Central memory CD8-positive, alpha-beta T cell (primary cell): ENCODE measurements at regions not wholly inside any gene's neighbourhood (a gene's known extent, or its start where the extent isn't known, plus 50 kb on each side); places are given as distances from the start of the nearest gene placed in this dataset.
"Not testable (repeated sequence)": the region's sequence is repeated elsewhere in the genome, so short reads cannot be mapped to it uniquely, and the experiment has no call there.

ENCODE experiments used
- ATAC-seq: fragments of 150-1000 bp; cut with Tn5 transposase; replicated peaks from 2 replicates; pipeline ENCODE4 v1.10.0; 2022; ENCODE audit warnings: mild to moderate bottlenecking, moderate FRiP score, moderate number of reproducible peaks; ENCODE audit not compliant: poor library complexity, severe bottlenecking; ENCODE audit errors: extremely low read depth
- DNase-seq, 2 donors: peaks; one replicate each; pipeline ENCODE4 v3.0.0; 2021; ENCODE audit warnings: low spot score in 2 of 2
- H3K27ac Mint-ChIP-seq: one replicate; pipeline ENCODE4 v1.8.0; 2022; ENCODE audit warnings: low read depth, mild to moderate bottlenecking, moderate library complexity, mixed read lengths
- H3K27me3 Mint-ChIP-seq: one replicate; pipeline ENCODE4 v1.8.0; 2022; ENCODE audit warnings: mixed read lengths
- H3K36me3 Mint-ChIP-seq: one replicate; pipeline ENCODE4 v1.8.0; 2022; ENCODE audit warnings: mild to moderate bottlenecking, moderate library complexity, mixed read lengths; ENCODE audit not compliant: insufficient read depth
- H3K4me1 Mint-ChIP-seq: one replicate; pipeline ENCODE4 v1.8.0; 2022; ENCODE audit warnings: mixed read lengths
- H3K4me3 Mint-ChIP-seq: one replicate; pipeline ENCODE4 v1.8.0; 2022; ENCODE audit warnings: mild to moderate bottlenecking, moderate library complexity, mixed read lengths
- H3K9me3 Mint-ChIP-seq: one replicate; pipeline ENCODE4 v1.8.0; 2022; ENCODE audit warnings: mixed read lengths

DNA sequence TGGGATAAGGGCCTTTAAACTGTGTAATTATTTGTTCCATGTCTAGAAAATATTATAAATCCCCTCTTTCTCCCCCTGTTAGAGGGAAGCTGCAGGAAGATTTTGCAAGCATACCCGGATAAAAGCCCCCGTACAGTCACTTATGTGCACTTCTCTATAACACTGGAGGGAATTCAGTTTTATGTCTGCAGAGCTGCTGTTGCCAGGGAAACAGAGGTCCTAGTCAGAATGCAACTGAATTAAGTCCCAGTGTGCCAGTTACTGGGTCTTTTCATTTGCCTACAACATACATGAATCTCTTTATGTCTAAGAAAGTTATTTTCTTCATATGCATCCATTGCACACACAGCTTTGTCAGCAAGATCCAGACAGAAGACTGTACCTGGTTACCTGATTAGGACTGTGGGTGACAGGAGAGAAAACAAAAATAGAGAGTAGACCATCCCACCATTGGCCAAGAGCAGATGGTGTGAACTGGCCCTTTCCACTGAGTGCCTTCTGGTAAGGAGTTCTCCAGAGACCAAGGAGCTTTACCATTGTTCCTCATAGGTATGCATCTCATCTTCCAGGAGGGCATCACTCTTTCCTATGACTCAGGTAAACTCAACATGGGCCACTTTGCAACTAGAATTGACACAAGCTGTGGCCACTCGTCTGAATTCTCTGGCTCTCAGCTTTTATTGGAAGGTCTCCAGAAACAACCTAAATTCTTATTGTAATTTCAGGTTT, 180.8 kb upstream of the PHACTR1 start:
- H3K27me3 Mint-ChIP-seq = peaks cover 8% of the 10 kb centered on the region
- DNase-seq (no peak), ATAC-seq (no peak)
- H3K36me3 Mint-ChIP-seq = no peaks in the 10 kb centered on the region
- no peak overlapping the region for H3K27ac Mint-ChIP-seq
- H3K4me1 Mint-ChIP-seq = no peaks in the 10 kb centered on the region
- H3K9me3 Mint-ChIP-seq = no peaks in the 10 kb centered on the region
- H3K4me3 Mint-ChIP-seq = no peak overlapping the region

GRCh38 chr6:12536416-12536815, 180.2 kb upstream of the PHACTR1 start:
- H3K4me3 Mint-ChIP-seq = no peak overlapping the region

GRCh38 chr6:12537389-12537788, 179.2 kb upstream of the PHACTR1 start:
- H3K36me3 Mint-ChIP-seq = no peaks in the 10 kb centered on the region
- H3K4me1 Mint-ChIP-seq = no peaks in the 10 kb centered on the region
- H3K4me3 Mint-ChIP-seq = no peak overlapping the region
- H3K9me3 Mint-ChIP-seq = peaks cover 4% of the 10 kb centered on the region
- H3K27ac Mint-ChIP-seq = no peak overlapping the region
- ATAC-seq (no peak), DNase-seq (no peak)
- H3K27me3 Mint-ChIP-seq = peaks cover 8% of the 10 kb centered on the region

More at GRCh38 chr6:12536416-12536815, 180.2 kb upstream of the PHACTR1 start:
- ATAC-seq (no peak), DNase-seq (no peak)
- Mint-ChIP-seq H3K4me1 (no peaks in the 10 kb centered on the region), H3K27ac (no peak overlapping the region), H3K9me3 (no peaks in the 10 kb centered on the region), H3K36me3 (no peaks in the 10 kb centered on the region), H3K27me3 (peaks cover 8% of the 10 kb centered on the region)

DNA sequence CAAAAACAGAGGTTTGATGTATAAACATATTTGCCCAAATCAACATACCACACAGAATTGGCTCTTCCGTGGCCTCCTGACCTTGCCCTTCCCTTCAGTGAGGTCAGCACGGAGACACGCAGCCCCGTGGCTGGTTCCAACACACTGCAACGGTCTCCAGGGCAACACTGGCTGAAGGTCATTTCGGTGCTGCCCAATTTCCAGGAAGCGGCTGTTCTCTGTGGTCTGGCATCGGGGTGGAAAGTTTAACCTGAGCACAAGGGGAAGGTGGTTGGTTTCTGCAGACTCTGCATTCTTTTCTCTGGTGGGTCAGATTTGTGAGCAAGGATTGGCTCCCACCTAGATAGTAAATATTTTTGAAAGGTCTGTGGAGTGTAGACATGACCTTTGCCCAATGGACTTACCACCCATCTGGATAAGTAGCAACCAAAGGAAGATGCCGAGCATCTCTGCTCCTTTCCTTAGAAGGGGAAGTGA, 177.6 kb upstream of the PHACTR1 start:
- peaks cover 8% of the 10 kb centered on the region for H3K27me3 Mint-ChIP-seq
- ATAC-seq (no peak), DNase-seq (no peak)
- no peak overlapping the region for H3K27ac Mint-ChIP-seq
- H3K4me3 Mint-ChIP-seq = no peak overlapping the region
- H3K4me1 Mint-ChIP-seq = no peaks in the 10 kb centered on the region
- H3K36me3 Mint-ChIP-seq = no peaks in the 10 kb centered on the region
- H3K9me3 Mint-ChIP-seq = peaks cover 5% of the 10 kb centered on the region

DNA sequence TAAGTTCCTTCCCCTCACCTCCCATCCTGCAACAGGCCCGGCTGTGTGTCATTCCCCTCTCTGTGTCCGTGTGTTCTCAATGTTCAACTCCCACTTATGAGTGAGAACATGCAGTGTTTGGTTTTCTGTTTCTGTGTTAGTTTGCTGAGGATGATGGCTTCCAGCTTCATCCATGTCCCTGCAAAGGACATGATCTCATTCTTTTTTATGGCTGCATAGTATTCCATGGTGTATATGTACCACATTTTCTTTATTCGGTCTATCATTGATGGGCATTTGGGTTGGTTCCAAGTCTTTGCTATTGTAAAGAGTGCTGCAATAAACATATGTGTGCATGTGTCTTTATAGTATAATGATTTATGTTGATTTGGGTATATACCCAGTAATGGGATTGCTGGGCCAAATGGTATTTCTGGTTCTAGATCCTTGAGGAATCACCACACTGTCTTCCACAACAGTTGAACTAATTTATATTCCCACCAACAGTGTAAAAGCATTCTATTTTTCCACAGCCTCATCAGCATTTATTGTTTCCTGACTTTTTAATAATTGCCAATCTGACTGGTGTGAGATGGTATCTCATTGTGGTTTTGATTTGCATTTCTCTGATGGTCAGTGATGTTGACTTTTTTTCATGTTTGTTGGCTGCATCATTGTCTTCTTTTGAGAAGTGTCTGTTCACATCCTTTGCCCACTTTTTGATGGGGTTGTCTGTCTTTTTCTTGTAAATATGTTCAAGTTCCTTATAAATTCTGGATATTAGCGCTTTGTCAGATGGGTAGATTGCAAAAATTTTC, 174.1 kb upstream of the PHACTR1 start:
- H3K4me1 Mint-ChIP-seq, H3K4me3 Mint-ChIP-seq, H3K27me3 Mint-ChIP-seq, ATAC-seq, H3K9me3 Mint-ChIP-seq, DNase-seq, H3K36me3 Mint-ChIP-seq, H3K27ac Mint-ChIP-seq: not testable (repeated sequence)

DNA sequence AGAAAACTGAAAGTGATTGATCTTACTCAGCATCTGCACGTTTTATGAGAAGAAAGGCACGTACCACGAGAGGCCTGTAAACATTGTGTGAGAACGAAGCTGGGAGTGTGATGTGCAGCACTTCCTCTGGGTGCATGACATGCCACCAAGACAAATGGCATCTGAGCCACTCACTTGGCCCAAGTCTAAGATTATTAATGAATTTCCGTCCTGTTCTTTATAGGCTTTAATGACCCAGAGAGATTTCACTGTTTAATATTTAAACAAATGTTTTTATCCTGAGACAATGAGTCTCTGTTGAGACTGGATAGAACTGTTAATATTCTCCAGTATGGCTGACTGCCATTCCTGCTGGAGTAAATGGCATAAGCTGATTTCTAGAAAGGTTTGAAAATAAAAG, 172.6 kb upstream of the PHACTR1 start:
- H3K36me3 Mint-ChIP-seq = no peaks in the 10 kb centered on the region
- no peak overlapping the region for H3K4me3 Mint-ChIP-seq
- no peak for ATAC-seq
- H3K9me3 Mint-ChIP-seq = peaks cover 5% of the 10 kb centered on the region
- H3K27ac Mint-ChIP-seq = no peak overlapping the region
- no peaks in the 10 kb centered on the region for H3K4me1 Mint-ChIP-seq
- no peaks in the 10 kb centered on the region for H3K27me3 Mint-ChIP-seq
- no peak for DNase-seq

DNA sequence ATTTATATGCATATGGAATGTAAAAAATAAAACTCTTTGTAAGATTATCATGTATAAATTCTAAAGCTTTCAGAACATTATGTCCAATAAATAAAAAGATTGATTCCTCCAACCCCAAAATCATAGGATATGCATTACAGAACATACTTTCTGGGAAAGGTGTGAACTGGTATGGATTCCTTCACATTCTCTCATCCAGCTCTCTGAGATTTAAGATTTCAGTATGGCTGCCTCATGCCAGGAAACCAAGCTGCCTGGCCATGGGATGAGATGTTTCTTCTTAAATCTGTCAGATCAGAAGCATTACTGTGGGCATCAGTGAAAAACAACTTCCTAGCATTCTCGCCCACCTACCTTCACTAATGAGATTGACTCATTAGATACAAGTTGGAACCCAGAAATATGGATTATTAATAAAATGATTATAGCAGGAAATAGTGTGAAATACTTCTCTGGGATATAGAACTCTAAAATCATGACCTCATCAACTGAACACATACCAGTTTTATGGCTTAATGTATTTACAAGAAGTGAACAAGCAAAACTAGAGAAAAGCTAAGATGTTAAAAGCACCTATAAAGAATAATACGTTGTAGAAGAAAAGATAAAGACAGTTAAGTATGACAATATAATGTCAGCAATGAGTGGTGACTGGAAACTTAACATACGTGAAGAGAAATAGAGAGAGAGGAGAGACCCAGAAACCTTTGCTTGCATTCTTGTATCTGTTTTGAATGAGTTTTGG, 171.6 kb upstream of the PHACTR1 start:
- Mint-ChIP-seq H3K27ac (no peak overlapping the region), H3K9me3 (peaks cover 5% of the 10 kb centered on the region), H3K4me3 (no peak overlapping the region), H3K27me3 (no peaks in the 10 kb centered on the region), H3K36me3 (no peaks in the 10 kb centered on the region), H3K4me1 (no peaks in the 10 kb centered on the region)
- DNase-seq = no peak
- no peak for ATAC-seq

- DNase-seq (no peak), ATAC-seq (no peak)
- Mint-ChIP-seq H3K27ac (no peak overlapping the region), H3K36me3 (no peaks in the 10 kb centered on the region), H3K4me1 (no peaks in the 10 kb centered on the region), H3K9me3 (peaks cover 5% of the 10 kb centered on the region), H3K4me3 (no peak overlapping the region), H3K27me3 (no peaks in the 10 kb centered on the region)
Measured at GRCh38 chr6:12545619-12546409, 170.8 kb upstream of the PHACTR1 start.

DNA sequence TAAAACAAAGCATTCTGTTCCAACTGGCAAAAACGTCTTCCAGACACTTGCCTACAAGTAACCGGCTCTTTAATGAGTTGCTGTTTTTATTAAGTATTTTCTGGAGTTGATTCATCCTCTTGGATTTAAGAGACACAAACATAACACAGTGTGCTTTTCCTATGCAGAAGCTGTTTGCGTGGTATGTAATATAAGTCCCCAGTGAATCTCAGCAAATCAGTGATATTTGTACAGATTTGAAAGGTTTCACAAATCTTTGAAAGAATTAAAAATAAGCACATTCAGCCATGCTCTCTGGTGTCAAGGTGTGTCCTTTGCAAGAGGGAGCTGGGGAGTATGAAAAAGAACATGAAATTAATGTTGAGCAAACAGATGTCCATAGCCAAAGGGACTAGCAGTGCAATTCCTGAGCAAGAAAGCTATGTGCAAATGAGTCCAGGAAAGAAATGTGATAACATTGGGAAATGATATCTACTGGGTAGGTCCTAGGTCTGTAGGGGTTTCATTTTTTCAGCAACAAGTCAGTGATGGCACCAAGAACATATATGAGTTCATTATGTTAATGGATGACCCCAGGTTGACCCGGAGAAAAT, 170.1 kb upstream of the PHACTR1 start:
- H3K9me3 Mint-ChIP-seq = peaks cover 5% of the 10 kb centered on the region

GRCh38 chr6:12548526-12548925, 168.0 kb upstream of the PHACTR1 start:
- ATAC-seq (no peak), DNase-seq (no peak)
- no peaks in the 10 kb centered on the region for H3K36me3 Mint-ChIP-seq
- H3K27me3 Mint-ChIP-seq = no peaks in the 10 kb centered on the region
- no peaks in the 10 kb centered on the region for H3K9me3 Mint-ChIP-seq
- no peaks in the 10 kb centered on the region for H3K4me1 Mint-ChIP-seq
- no peak overlapping the region for H3K4me3 Mint-ChIP-seq
- no peak overlapping the region for H3K27ac Mint-ChIP-seq

More for the DNA sequence above, 170.1 kb upstream of the PHACTR1 start:
- ATAC-seq (no peak), DNase-seq (no peak)
- H3K27ac Mint-ChIP-seq = no peak overlapping the region
- H3K27me3 Mint-ChIP-seq = no peaks in the 10 kb centered on the region
- no peaks in the 10 kb centered on the region for H3K4me1 Mint-ChIP-seq
- H3K4me3 Mint-ChIP-seq = no peak overlapping the region
- no peaks in the 10 kb centered on the region for H3K36me3 Mint-ChIP-seq

DNA sequence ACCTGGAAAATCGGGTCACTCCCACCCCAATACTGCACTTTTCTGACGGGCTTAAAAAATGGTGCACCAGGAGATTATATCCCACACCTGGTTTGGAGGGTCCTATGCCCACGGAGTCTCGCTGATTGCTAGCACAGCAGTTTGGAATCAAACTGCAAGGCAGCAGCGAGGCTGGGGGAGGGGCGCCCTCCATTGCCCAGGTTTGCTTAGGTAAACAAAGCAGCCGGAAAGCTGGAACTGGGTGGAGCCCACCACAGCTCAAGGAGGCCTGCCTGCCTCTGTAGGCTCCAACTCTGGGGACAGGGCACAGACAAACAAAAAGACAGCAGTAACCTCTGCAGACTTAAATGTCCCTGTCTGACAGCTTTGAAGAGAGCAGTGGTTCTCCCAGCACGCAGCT, 167.1 kb upstream of the PHACTR1 start:
- H3K36me3 Mint-ChIP-seq, H3K4me3 Mint-ChIP-seq, H3K4me1 Mint-ChIP-seq, H3K9me3 Mint-ChIP-seq, H3K27ac Mint-ChIP-seq, ATAC-seq, DNase-seq, H3K27me3 Mint-ChIP-seq: not testable (repeated sequence)

- not testable (repeated sequence) for H3K27me3 Mint-ChIP-seq, DNase-seq, H3K4me1 Mint-ChIP-seq
Measured at GRCh38 chr6:12554820-12555219, 161.7 kb upstream of the PHACTR1 start.

More at GRCh38 chr6:12554820-12555219, 161.7 kb upstream of the PHACTR1 start:
- not testable (repeated sequence) for H3K4me3 Mint-ChIP-seq, H3K27ac Mint-ChIP-seq, ATAC-seq, H3K36me3 Mint-ChIP-seq
- peaks cover 10% of the 10 kb centered on the region for H3K9me3 Mint-ChIP-seq
